GM19023 (cell line): ENCODE measurements at regions not wholly inside any gene's neighbourhood (a gene's known extent, or its start where the extent isn't known, plus 50 kb on each side); places are given as distances from the start of the nearest gene placed in this dataset.
"Not testable (repeated sequence)": the region's sequence is repeated elsewhere in the genome, so short reads cannot be mapped to it uniquely, and the experiment has no call there.

Source experiments
- ATAC-seq: cut with Tn5 transposase; IDR thresholded peaks from one replicate; pipeline ENCODE4 v1.9.1; 2021; ENCODE audit warnings: mild to moderate bottlenecking, moderate library complexity; ENCODE audit not compliant: unreplicated experiment

GRCh38 chr10:53543410-53543809 lies 770.8 kb upstream of the MBL2 start:
- ATAC-seq: no peak

GRCh38 chr10:53537508-53537907 lies 764.9 kb upstream of the MBL2 start:
- ATAC-seq: no peak

- no peak for ATAC-seq
These were observed 763.7 kb upstream of the MBL2 start for GRCh38 chr10:53536322-53536721.

GRCh38 chr10:53534428-53534827 lies 761.8 kb upstream of the MBL2 start:
- ATAC-seq: no peak

GRCh38 chr10:53528974-53529373 lies 756.4 kb upstream of the MBL2 start:
- ATAC-seq: no peak

GRCh38 chr10:53521046-53521445 lies 748.5 kb upstream of the MBL2 start:
- ATAC-seq: no peak

GRCh38 chr10:53508197-53508596 lies 735.6 kb upstream of the MBL2 start:
- no peak for ATAC-seq

GRCh38 chr10:53504492-53504891 lies 731.9 kb upstream of the MBL2 start:
- not testable (repeated sequence) for ATAC-seq

- ATAC-seq: no peak
These were observed 719.2 kb upstream of the MBL2 start for GRCh38 chr10:53491774-53492173.

GRCh38 chr10:53490553-53490952 lies 718.0 kb upstream of the MBL2 start:
- ATAC-seq: no peak

GRCh38 chr10:53489335-53490182 lies 717.0 kb upstream of the MBL2 start:
- ATAC-seq: no peak

GRCh38 chr10:53487019-53487983 lies 714.7 kb upstream of the MBL2 start:
- ATAC-seq: no peak

GRCh38 chr10:53485422-53485821 lies 712.8 kb upstream of the MBL2 start:
- not testable (repeated sequence) for ATAC-seq

- no peak for ATAC-seq
These were observed 706.8 kb upstream of the MBL2 start for GRCh38 chr10:53479365-53479764.

- ATAC-seq: no peak
These were observed 704.7 kb upstream of the MBL2 start for GRCh38 chr10:53477313-53477675.

- no peak for ATAC-seq
These were observed 704.2 kb upstream of the MBL2 start for GRCh38 chr10:53476650-53477312.

- no peak for ATAC-seq
These were observed 696.8 kb upstream of the MBL2 start for GRCh38 chr10:53469383-53469782.

GRCh38 chr10:53463539-53463938 lies 691.0 kb upstream of the MBL2 start:
- ATAC-seq: no peak

- no peak for ATAC-seq
These were observed 685.4 kb upstream of the MBL2 start for GRCh38 chr10:53458007-53458406.

GRCh38 chr10:53453196-53453595 lies 680.6 kb upstream of the MBL2 start:
- no peak for ATAC-seq

- ATAC-seq: no peak
These were observed 675.0 kb upstream of the MBL2 start for GRCh38 chr10:53447576-53447975.
